ENCODE measurements at regions not wholly inside any gene's neighbourhood (a gene's known extent, or its start where the extent isn't known, plus 50 kb on each side); places are given as distances from the start of the nearest gene placed in this dataset.

GRCh38 chr2:160687629-160688028, 194.0 kb upstream of the RBMS1 start:
- no peak overlapping the region for H3K4me3 Mint-ChIP-seq
- TF ChIP-seq ZNF396 (CRISPR knock-in tag; IDR thresholded peaks at IDR 0.05; ENCODE audit: borderline replicate concordance) (no peak), MLX (CRISPR knock-in tag; IDR thresholded peaks at IDR 0.05) (no peak), NFE2L1 (CRISPR knock-in tag; IDR thresholded peaks at IDR 0.05) (no peak), CBFB (CRISPR knock-in tag; IDR thresholded peaks at IDR 0.05; ENCODE audit: low read depth) (no peak), USF1 (CRISPR knock-in tag; IDR thresholded peaks at IDR 0.05) (no peak), PREB (CRISPR knock-in tag; IDR thresholded peaks at IDR 0.05; ENCODE audit: borderline replicate concordance) (no peak), IRF1 (CRISPR knock-in tag; IDR thresholded peaks at IDR 0.05) (no peak), ZSCAN18 (CRISPR knock-in tag; IDR thresholded peaks at IDR 0.05) (no peak), CREM (CRISPR knock-in tag; IDR thresholded peaks at IDR 0.05) (no peak), MYBL2 (CRISPR knock-in tag; IDR thresholded peaks at IDR 0.05) (no peak), FOXJ3 (CRISPR knock-in tag; IDR thresholded peaks at IDR 0.05; ENCODE audit: borderline replicate concordance) (no peak), ZBTB43 (CRISPR knock-in tag; IDR thresholded peaks at IDR 0.05) (no peak), ZNF423 (CRISPR knock-in tag; IDR thresholded peaks at IDR 0.05) (no peak), USF2 (CRISPR knock-in tag; IDR thresholded peaks at IDR 0.05) (no peak), TEAD1 (CRISPR knock-in tag; IDR thresholded peaks at IDR 0.05) (no peak), ZNF512 (CRISPR knock-in tag; IDR thresholded peaks at IDR 0.05; ENCODE audit: borderline replicate concordance) (no peak)
- ChIA-PET POLR2A (interaction anchor here (0.7 kb wide), 1 partner anchor 195 kb away, joined by 6 read pairs; no protein-coding TSS in a partner anchor), CTCF (no interaction called here)
- no peaks in the 10 kb centered on the region for H3K27me3 Mint-ChIP-seq (ENCODE audit: low read depth)
- H3K27ac Mint-ChIP-seq, result no peak overlapping the region
- ATAC-seq (no peak), DNase-seq (ENCODE audit: low spot score) (no peak)
- H3K4me1 Mint-ChIP-seq, result 0 out of 2 replicates have a peak, but pooled peaks cover 3% of the 10 kb centered on the region
- H3K36me3 Mint-ChIP-seq, result peaks cover 6% of the 10 kb centered on the region
- peaks cover 11% of the 10 kb centered on the region for H3K9me3 Mint-ChIP-seq

GRCh38 chr2:160689441-160689840, 195.8 kb upstream of the RBMS1 start:
- no peaks in the 10 kb centered on the region for H3K36me3 Mint-ChIP-seq
- H3K4me1 Mint-ChIP-seq, result no peaks in the 10 kb centered on the region
- H3K4me3 Mint-ChIP-seq, result no peak overlapping the region
- ChIA-PET POLR2A (no interaction called here), CTCF (no interaction called here)
- H3K9me3 Mint-ChIP-seq, result peaks cover 6% of the 10 kb centered on the region; the same call in 1 of the 2 replicates
- no peak for DNase-seq (ENCODE audit: low spot score)
- ATAC-seq, result no peak
- H3K27me3 Mint-ChIP-seq (ENCODE audit: low read depth), result no peaks in the 10 kb centered on the region
- no peak overlapping the region for H3K27ac Mint-ChIP-seq
- no peak for TF ChIP-seq RELA (CRISPR knock-in tag; IDR thresholded peaks at IDR 0.05; ENCODE audit: borderline replicate concordance)
- TF ChIP-seq HMGA2 (CRISPR knock-in tag; IDR thresholded peaks at IDR 0.05), result no peak
- TF ChIP-seq JAZF1 (CRISPR knock-in tag; IDR thresholded peaks at IDR 0.05), result no peak
- TF ChIP-seq RORB (CRISPR knock-in tag; IDR thresholded peaks at IDR 0.05), result no peak
- TF ChIP-seq FOXP1 (CRISPR knock-in tag; IDR thresholded peaks at IDR 0.05; ENCODE audit: borderline replicate concordance), result no peak
- no peak for TF ChIP-seq MXD4 (CRISPR knock-in tag; IDR thresholded peaks at IDR 0.05; ENCODE audit: borderline replicate concordance)
- TF ChIP-seq E2F5 (CRISPR knock-in tag; IDR thresholded peaks at IDR 0.05), result no peak
- no peak for TF ChIP-seq ZNF232 (CRISPR knock-in tag; IDR thresholded peaks at IDR 0.05)
- TF ChIP-seq NFYB (CRISPR knock-in tag; conservative IDR thresholded peaks at IDR 0.05; ENCODE audit: low read depth), result no peak
- TF ChIP-seq ZNF416 (CRISPR knock-in tag; IDR thresholded peaks at IDR 0.05), result no peak
- no peak for TF ChIP-seq ZNF317 (CRISPR knock-in tag; IDR thresholded peaks at IDR 0.05; ENCODE audit: borderline replicate concordance, low read depth)
- no peak for TF ChIP-seq EMX1 (CRISPR knock-in tag; IDR thresholded peaks at IDR 0.05)
- no peak for TF ChIP-seq ZNF671 (CRISPR knock-in tag; IDR thresholded peaks at IDR 0.05)
